Forelimb muscle (tissue), 1 donor: ENCODE measurements at regions not wholly inside any gene's neighbourhood (a gene's known extent, or its start where the extent isn't known, plus 50 kb on each side); places are given as distances from the start of the nearest gene placed in this dataset.
"Not testable (repeated sequence)": the region's sequence is repeated elsewhere in the genome, so short reads cannot be mapped to it uniquely, and the experiment has no call there.

Source experiments
- DNase-seq: peaks from one replicate; pipeline ENCODE4 v3.0.0-alpha.2; 2013; ENCODE audit warnings: low read depth

GRCh38 chr1:220942278-220942677 lies 63.0 kb downstream of the HLX start:
- no peak for DNase-seq

GRCh38 chr1:220942914-220943313 lies 63.7 kb downstream of the HLX start:
- DNase-seq = not testable (repeated sequence)

DNA sequence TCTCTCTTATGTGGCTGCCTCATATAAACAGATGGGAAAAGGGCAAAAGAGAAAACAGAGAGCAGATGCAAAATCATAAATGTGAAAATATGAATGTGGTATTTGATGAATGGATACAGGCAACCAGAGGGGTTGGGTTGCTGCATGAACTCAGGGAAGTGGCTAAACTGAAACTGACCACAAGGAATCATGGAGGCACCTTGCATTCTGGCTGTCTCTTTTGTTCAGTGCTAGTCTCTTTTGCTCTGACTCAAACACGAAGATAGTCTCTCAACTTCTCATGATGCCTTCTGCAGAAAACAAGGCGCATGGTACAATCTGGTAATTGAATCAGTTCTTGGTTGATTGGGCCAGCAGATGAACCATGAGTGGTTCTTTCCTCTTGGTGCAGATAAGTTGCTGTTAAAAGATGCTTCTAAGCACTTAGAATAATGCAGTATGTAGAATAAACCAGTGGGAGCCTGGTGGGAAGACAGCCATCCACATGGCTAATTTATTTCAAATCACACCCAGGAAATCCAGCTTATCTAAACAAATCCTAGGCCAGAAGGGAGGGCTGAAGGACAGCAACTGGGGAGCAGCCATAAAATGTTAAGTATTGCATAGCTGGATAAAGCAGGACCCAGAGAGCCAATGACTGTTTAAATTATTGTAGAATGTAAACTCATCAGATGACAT lies 64.2 kb downstream of the HLX start:
- DNase-seq = no peak

GRCh38 chr1:220950576-220950975 lies 71.3 kb downstream of the HLX start:
- DNase-seq = no peak

- DNase-seq = no peak
Measured at GRCh38 chr1:220952961-220953643, 73.9 kb downstream of the HLX start.

DNA sequence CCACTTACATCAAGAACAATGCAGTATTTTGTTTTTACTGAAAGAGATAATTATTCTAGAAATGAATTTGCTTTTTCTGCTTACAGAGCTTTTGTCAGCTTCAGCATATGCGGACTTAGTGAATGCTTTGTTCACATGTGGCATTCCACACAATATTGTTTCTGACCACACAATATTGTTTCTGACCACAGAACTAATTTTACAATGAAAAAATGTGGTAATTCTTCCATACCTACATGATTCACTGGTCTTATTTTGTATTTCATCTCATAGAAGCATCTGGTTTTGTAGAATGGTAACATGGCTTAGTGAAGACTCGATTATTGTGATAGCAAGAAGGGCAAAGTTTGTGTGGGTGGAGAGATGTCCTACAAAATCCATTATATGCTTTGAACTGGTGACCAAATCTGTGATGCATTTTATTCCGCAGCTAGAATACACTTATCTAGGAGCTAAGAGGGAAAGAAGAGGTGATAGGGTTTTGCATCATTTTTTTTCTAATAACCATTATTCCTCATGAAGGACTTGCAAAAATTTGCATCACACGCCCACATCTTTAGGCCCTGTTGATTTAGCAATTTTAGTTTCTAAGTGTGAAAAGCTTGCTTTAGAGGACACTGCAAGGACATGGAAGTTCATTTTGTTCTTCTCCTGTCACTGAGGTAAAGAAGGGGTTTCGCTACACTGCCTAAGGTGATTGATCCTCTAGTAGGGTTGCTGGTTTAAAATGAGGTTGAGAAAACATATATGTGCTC lies 75.3 kb downstream of the HLX start:
- DNase-seq = no peak

DNA sequence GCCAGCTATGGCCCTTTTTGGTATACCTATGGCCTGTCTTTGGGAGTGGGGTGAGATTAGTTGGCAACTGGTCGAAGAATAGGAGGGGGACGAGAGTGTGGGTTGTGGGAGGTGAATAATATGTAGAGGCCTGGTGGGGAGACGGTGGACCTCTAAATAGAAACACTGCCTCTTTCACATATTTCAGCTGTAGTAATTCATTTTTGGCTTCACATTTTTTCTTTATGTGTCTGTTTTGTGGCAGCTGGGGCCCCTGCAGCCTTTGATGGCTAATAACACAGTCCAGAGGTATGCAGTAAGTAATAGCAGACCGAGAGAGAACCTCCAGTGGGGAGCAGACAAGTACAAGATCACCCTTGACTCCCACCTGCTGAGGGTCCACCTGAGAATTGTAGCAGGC lies 75.9 kb downstream of the HLX start:
- DNase-seq = no peak

DNA sequence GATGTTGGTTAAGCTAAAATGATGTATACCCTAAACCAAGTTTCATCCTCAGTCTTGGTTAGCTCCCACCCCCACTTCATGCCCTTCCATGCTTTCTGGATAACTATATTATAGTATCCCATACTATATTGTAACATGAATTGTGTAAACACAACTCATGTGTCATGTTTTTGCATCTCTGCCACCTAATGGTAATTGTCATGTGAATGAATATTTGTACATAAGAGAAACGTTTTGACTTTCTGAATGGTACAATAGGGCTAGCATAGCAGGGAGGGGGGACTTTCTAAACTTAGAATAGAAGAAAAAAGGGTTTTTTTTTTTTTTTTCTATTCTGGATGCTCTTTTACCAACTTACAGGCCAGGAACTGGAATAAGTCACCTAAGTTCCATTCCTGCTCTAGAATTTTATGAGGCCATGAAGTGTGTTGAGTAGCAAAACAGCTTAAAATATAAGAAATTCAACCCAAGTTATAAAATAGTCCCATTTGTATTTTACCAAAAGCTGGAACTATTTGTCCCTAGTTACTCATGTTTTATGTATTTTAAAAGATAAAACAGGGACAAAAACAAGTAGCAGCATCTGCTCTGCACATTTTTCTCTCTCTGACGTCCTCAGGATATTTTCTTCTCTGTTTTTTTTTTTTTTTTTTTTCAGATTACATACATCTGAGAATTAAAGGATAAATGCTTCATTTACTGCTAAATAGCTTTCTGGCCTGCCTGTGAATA lies 77.4 kb downstream of the HLX start:
- no peak for DNase-seq

GRCh38 chr1:220957233-220957605 lies 78.0 kb downstream of the HLX start:
- DNase-seq = no peak

- DNase-seq = no peak
Measured at GRCh38 chr1:220958234-220958633, 79.0 kb downstream of the HLX start.

- DNase-seq = no peak
Measured at GRCh38 chr1:220962031-220962751, 82.9 kb downstream of the HLX start.

- no peak for DNase-seq
Measured at GRCh38 chr1:220966041-220966440, 86.8 kb downstream of the HLX start.

DNA sequence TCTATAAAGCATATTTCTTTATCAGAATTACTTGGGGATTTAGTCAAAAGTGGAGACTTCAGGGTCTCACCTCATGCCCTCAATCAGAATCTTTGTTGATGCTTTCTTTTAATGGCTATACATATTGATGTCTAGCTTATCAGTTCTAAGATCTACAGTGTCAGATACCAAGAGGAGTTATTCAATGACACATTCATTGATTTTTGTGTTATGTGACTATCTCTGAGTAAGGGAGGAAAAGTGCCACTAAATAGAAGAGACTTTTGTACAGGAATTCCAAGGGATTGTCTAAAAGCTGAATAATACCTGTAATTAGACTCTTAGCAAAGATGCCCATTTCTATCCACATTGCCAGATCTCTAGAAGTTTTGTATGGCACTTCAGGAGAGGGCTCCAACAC lies 87.2 kb downstream of the HLX start:
- DNase-seq = no peak

- DNase-seq = no peak
Measured at GRCh38 chr1:220966881-220967611, 87.8 kb downstream of the HLX start.

GRCh38 chr1:220967911-220968310 lies 88.7 kb downstream of the HLX start:
- no peak for DNase-seq

- DNase-seq = not testable (repeated sequence)
Measured at GRCh38 chr1:220969281-220969680, 90.0 kb downstream of the HLX start.

DNA sequence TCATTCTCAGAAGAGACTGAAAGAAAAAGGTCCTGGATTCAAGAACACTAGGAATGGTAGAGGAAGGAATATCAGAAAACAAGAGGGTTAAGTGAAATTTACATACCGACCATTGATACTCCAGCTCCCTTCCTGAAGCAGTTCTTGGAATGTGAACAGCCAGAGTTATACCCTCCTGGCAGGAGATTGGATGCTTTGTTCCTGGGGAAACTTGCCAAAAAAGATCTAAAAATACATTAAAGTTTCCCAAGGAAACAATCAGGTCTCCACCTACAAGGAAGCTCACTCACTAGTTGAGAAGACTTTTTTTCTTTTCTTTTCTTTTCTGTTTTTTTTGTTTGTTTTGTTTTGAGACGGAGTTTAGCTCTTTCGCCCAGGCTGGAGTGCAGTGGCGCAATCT lies 91.1 kb downstream of the HLX start:
- no peak for DNase-seq

- no peak for DNase-seq
Measured at GRCh38 chr1:220971221-220971620, 92.0 kb downstream of the HLX start.

DNA sequence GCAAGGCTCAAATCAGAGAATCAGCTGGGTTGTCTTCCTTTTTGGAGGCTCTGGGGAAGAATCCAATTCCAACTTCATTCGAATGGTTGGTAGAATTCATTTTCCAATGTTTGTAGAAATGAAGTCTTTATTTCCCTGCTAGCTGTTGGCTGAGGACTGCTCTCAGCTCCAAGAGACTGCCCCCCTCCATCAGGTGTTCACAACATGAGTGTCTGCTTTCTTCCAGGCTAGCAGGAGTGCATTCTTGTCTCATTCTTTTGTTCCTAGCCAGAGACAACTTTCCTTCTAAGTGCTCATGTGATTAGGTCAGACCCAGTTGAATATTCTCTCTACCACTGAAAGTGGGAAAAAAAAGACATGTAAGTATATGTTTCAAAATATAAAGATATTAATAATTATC lies 95.2 kb downstream of the HLX start:
- no peak for DNase-seq

DNA sequence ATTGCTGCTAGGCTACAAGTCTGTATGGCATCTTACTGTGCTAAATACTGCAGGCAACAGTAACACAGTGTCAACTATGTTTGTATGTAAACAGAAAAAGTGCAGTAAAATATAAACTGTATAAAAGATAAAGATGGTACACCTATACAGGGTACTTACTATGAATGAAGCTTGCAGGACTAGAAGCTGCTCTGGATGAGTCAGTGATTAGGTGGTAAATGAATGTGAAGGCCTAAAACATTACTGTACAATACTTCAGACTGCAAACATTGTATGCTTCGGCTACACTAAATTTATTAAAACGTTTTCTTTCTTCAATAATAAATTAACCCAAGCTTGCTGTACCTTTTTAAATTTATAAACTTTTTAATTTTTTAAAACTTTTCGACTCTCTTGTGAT lies 97.1 kb downstream of the HLX start:
- DNase-seq = no peak

- no peak for DNase-seq
Measured at GRCh38 chr1:220979371-220979770, 100.1 kb downstream of the HLX start.
